ENCODE measurements at regions not wholly inside any gene's neighbourhood (a gene's known extent, or its start where the extent isn't known, plus 50 kb on each side); places are given as distances from the start of the nearest gene placed in this dataset.
A peak's percentile ranks its signal among the peaks of the same experiment; 100 is the strongest.

DNA sequence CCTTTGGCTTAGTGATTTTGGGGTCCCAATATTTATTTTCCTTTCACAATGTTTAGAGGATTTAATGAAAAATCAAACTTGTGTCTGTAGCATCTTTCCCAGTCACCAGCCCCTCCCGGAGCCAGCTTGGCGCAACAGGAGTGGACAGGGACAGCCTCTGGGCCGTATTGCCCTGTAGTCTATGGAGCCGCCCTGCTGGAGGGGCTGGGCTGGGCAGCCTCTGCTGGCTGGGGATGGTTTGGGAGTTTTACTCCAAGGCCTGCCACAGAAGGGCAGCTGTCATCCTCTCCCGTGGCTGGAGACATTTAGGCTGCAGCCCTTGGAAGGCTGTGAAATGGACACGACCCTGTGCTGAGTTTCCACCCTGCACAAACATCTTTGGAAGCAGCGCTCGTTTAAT lies 89.4 kb upstream of the RGMA start:
- no peak for DNase-seq

GRCh38 chr15:93176065-93176464 lies 87.1 kb upstream of the RGMA start:
- DNase-seq = no peak

DNA sequence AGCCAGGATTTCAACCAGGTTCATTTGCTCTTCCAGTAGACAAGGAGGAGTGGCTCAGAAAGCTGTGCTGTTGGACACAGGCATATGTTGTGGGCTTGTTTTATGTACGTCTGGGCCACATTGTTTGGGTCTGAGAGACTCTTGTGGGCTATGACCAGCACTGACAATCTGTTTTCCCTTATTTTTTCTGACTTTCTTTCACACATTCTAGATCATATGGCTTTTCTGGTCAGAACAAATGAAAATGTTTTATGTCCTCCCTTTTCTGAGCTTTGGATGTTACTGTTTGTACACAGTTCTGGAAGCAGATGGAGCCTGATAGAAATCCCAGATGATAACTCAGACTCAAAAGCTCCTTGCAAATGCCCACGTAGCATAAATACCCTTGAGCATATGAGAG lies 85.8 kb upstream of the RGMA start:
- no peak for DNase-seq

GRCh38 chr15:93173369-93173768 lies 84.4 kb upstream of the RGMA start:
- DNase-seq = peak; percentile 45

GRCh38 chr15:93171476-93171875 lies 82.5 kb upstream of the RGMA start:
- DNase-seq = no peak

- DNase-seq = no peak
Observed at GRCh38 chr15:93170329-93170728, 81.3 kb upstream of the RGMA start.

DNA sequence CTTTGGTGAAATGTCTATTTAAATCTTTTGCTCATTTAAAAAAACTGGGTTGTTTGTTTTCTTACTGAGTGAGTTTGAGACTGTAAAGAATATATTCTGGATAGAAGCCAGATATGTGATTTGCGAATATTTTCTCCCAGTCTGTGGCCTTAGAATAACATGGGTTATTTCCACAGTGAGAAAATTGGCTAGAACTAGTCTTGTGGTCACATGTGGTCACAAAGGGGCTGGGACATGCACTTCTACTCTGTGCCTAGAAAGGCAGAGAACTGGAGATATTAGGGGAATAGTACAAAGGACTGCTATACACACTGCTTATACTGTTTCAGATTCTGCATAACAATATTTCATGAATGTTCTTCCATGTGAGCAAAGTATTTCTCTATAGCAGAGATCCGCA lies 79.9 kb upstream of the RGMA start:
- DNase-seq = no peak

DNA sequence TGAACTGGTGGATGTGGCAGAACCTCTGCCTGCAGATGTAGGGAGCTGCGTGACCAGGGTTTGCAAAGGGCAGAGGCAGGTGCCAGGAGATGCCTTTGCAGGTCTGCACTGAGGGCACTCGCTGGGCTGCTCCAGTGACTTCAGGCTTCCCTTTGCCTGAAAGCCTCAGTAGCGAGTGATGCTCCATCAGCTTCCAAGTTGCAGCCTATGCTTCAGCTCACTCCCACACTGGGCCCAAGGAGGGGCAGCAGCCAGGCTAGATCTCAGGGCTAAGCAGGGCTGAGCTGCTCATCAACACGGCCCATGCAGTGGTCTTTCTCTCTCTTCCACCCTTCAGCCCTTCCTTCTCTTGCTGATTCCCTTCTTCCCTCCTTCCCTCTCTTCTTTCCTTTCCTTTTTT lies 78.3 kb upstream of the RGMA start:
- no peak for DNase-seq

DNA sequence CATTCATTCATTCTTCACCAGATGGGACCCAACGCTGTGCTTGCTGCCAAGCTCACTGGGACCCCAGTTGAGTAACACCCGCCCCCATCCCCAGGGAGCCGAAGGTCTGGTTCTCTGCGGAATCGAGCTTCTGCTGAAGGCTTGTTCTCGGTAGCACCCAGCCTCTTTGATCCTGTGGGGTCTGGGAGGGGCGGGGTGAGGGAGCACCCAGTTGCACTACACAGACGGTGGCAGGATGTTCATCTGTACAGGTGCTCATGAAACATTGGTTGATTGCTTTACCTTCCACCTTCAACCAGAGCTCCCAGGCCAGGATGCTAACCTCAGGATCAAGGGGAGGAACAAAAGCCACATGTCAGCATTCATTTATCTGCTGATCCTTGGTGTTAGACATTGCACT lies 77.7 kb upstream of the RGMA start:
- no peak for DNase-seq

DNA sequence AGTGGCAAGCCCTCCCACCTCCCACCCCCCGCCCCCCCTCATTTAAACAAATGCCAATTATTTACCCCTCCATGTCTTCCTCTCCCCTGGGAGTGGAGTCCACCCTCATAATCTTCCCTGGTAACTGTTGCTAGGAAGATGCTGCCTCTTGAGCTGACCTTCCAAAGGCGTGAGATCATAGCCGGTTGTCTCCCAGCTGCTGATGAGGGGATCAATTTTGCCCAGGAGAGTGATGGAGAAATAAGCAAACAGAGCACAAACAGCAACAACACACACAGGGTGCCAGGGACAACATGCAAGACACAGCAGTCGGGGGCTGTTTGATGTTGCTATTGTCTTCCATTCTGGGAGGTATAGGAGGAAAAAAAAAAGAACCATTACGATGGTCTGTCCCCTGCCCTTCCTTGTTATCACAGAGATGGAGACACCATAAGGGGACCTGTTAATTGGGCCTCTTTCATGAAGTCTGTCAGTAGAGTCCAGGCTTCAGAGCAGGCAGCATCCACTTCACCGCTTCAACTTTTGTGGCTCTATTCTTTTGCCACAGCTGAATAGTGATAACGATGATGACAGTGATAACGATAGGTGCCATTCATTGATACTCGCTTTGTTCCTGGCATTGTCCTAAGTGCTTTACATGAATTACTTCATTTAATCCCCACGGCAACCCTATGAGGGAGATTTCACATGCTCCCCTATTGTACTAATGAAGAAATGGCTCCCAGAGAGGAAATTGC lies 76.9 kb upstream of the RGMA start:
- DNase-seq = no peak

- no peak for DNase-seq
Observed at GRCh38 chr15:93164409-93164808, 75.4 kb upstream of the RGMA start.

DNA sequence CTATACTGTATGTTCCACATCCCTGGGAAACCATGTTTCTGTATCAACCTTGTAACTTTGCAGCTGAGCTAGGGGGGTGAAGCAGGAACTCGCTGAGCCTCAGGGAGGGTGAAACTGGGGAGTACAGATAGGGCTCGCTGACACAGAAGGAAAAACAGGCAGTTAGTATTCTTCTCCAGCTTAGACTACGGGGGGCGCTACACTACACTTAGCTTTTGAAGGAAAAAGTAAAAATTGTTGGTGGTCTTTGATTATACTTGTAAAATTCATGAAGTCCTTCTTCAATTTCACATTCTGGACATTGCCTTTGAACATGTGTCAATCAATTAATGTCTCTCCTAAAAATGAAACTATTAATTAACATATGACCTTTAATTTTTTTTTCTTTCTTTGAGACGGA lies 73.5 kb upstream of the RGMA start:
- DNase-seq = no peak

DNA sequence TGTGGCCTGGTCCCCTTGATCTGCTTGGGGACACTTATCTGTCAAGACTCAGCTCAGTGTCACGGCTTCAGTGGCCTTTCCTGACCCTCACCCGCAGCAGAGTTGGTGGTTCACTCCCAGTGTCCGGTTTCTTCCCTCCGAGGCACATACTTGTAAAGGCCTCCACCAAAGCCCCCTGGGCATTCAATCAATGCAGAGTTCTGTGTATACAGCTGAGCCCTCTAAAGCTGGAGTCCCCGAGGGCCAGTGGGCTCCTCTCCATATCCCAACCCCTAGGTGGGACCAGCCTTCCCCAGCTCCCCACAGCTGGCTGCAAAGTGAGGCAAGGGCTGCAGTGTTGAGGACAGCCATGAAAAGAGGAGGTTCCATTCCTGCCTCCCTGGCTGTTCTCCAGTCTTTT lies 70.9 kb upstream of the RGMA start:
- DNase-seq = no peak

- DNase-seq = no peak
Observed at GRCh38 chr15:93158097-93158900, 69.3 kb upstream of the RGMA start.

DNA sequence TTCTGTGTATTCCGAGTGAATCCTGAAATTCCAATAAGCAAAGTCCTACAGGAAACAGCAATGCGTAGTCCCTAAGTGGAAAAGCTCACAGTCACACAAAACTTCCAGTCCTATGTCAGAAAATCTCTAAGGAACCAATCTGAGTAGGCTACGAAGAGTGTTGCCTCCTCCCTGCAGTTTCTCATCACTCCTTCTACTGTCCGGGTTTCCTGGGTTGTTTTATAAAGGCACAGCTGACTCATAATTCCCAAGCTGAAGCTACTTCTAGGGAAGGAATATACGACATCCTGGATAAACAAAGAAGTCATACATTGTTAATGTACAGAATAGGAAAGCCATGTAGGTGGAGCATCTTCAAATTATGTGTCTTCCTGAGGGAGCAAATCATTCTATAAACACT lies 65.7 kb upstream of the RGMA start:
- DNase-seq = no peak

- no peak for DNase-seq
Observed at GRCh38 chr15:93152951-93153350, 63.9 kb upstream of the RGMA start.

DNA sequence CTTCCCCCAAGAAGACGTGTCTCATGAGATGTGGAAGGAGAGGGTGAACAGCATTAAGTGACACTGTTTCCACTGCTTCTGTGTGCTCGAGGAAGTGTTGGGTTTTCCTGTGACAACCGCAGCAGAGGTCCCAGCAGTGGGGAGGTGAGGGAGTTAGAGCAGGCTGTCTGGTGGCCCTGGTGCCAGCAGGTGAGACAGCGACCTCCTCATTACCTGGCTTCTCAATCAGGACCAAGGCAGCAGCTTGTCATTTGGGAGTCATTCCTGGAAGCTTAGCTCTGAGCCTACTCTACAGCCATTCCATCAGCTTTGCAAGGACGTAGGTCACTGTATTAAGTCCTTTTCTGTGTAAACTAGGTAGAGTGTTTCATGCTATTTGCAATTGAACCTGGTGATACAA lies 63.3 kb upstream of the RGMA start:
- DNase-seq = no peak

GRCh38 chr15:93150910-93151881 lies 62.2 kb upstream of the RGMA start:
- DNase-seq = no peak

DNA sequence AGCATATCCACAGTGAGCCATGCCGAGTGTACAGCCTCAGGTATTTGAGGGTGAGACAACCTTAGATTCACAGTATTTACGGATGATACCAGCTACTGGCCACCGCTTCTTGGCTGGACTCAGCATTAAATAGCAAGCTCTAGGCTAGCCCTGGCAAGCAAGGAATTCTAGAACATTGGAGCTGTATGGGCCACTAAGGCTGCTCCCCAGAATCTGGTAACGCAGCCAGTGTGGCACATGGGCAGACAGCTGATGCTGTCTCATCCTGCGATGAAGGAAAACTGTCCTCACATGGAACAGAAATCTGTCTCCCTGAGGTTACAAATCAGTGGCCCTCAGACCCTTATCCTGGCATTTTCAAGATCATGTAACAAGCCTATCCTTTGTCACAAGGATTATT lies 57.6 kb upstream of the RGMA start:
- no peak for DNase-seq

DNA sequence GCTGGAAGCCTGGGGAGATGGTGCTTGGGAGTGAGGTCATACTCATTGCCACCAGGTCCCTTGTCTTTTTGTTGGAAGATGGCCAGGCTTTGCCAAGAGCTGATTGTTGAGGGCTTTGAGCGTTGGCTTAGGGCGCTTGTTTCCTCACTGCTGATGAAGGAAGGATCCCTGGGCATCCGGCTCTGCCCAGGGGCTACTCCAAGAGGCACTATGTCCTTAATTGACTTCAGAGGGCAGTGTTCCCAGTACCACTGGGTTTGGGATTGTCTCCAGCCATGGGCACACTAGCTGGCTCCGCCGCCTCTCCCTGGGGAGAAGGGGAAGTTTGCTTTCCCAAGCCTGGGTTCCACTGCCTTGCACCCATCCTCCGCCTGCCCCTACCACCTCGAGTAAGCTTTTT lies 57.2 kb upstream of the RGMA start:
- DNase-seq = no peak

GRCh38 chr15:93144463-93145236 lies 55.6 kb upstream of the RGMA start:
- no peak for DNase-seq

DNA sequence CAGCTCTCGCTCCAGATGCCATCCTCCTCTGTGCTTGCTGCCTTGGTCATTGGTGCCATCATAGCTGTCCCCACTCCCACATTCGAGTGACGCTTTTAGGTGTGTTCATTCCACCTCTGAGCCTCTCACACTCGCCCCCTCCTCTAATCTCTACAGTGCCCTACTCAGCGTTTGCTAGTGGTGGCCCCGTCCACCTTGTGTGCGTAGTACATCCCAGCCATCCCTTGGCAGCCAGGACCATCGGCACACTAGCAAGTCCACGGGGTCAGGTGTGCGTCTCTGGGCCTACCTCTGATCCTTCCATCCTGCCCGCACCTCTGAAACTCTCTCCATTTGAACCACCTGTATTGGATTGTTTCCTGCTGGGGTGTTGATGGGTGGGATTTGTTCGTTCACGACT lies 54.2 kb upstream of the RGMA start:
- DNase-seq = no peak

GRCh38 chr15:93141371-93141794 lies 52.4 kb upstream of the RGMA start:
- no peak for DNase-seq
